GM20000 (cell line): ENCODE measurements at regions not wholly inside any gene's neighbourhood (a gene's known extent, or its start where the extent isn't known, plus 50 kb on each side); places are given as distances from the start of the nearest gene placed in this dataset.
"Not testable (repeated sequence)": the region's sequence is repeated elsewhere in the genome, so short reads cannot be mapped to it uniquely, and the experiment has no call there.

Source experiments
- DNase-seq: peaks from one replicate; pipeline ENCODE4 v3.0.0; 2012; ENCODE audit warnings: low spot score
- TF ChIP-seq, protein P1 (sequence below): IDR thresholded peaks from 2 replicates; pipeline ENCODE4 v1.5.1; 2012; ENCODE audit warnings: mild to moderate bottlenecking, control low read depth; ENCODE audit errors: extremely low read depth, missing control alignments

DNA sequence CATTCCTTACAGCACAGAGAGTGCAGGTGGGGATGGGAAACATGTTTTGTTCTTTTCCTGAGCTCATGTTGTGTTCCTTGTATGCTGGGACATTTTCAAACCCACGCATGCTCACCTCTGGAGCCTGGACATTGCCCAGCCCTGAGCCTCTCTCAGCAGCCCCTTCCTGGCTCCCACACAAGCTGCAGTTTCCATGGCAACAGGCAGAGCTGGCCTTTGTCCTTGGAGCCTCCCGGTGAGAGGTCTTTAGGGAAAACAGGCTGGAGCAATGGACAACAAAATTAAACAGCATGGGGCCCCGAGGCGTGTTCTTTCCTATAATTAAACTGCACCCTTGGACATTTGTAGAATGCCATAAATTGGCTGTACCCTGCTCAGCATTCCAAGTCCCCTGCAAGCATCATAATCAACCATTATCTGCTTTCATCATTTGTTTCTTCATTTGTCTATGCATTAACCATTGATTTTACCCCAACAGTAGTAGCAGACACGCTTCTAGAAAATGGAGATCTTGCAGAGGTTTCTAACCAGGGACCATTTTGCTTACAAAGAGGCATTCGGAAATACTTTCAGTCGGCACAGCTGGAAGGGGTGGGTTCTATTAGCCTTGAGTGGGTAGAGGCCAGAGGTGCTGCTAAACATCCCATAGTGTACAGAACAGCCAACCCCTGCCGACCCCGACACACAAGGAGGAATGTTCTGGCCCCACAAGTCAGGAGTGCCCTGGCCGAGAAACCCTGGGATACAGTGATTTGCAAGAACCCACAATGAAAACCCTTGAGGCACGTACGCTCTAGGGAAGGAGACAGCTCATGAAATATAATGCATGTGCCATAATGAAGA lies 133.4 kb upstream of the PEG3 start:
- TF ChIP-seq, protein P1, sequence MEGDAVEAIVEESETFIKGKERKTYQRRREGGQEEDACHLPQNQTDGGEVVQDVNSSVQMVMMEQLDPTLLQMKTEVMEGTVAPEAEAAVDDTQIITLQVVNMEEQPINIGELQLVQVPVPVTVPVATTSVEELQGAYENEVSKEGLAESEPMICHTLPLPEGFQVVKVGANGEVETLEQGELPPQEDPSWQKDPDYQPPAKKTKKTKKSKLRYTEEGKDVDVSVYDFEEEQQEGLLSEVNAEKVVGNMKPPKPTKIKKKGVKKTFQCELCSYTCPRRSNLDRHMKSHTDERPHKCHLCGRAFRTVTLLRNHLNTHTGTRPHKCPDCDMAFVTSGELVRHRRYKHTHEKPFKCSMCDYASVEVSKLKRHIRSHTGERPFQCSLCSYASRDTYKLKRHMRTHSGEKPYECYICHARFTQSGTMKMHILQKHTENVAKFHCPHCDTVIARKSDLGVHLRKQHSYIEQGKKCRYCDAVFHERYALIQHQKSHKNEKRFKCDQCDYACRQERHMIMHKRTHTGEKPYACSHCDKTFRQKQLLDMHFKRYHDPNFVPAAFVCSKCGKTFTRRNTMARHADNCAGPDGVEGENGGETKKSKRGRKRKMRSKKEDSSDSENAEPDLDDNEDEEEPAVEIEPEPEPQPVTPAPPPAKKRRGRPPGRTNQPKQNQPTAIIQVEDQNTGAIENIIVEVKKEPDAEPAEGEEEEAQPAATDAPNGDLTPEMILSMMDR, result no peak
- no peak for DNase-seq

DNA sequence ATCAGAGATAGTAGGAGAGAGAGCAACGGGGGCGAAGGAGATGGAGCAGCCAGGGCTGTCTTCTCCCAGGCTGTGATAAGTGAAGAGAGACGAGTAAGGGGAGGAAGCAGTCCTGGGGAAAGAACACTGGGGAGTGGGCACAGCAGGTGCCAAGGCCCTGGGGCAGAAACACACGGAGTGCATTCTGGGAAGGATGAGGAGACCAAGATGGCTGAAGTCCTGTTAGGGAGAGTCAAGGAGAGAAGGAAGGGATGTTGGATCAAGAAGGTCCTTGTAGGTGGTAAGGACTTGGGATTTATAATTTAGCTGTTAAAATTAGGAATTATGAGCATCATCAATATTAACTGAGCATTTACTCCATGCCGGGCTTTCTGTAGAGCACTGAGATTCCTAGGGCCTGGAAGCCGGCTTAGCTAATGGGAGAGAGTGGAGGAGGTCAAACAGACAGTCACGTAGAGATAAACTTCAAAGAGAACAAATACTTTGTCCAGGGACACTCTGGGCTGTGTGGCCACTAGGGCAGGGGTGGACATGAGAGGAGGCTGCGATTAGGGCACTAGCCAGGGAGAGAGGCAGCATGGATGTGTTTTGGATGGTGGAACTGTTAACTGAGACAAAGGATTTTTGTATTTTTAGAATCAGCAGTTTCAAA lies 134.2 kb upstream of the PEG3 start:
- TF ChIP-seq, protein P1, result no peak
- DNase-seq, result no peak

DNA sequence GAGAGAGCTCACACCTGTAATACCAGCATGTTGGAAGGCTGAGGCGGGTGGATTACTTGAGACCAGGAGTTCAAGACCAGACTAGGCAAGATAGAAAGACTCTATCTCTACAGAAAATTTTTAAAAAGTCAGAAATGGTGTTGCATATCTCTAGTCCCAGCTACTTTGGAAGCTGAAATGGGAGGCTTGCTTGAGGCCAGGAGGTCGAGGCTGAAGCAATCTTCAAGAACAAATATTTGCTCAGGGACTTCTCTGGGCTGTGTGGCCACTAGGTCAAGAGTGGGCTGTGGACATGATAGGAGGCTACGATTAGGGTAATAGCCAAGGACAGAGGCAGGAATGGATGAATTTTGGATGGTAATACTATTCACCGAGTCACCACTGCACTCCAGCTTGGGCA lies 135.8 kb upstream of the PEG3 start:
- DNase-seq, result no peak
- TF ChIP-seq, protein P1, result no peak

DNA sequence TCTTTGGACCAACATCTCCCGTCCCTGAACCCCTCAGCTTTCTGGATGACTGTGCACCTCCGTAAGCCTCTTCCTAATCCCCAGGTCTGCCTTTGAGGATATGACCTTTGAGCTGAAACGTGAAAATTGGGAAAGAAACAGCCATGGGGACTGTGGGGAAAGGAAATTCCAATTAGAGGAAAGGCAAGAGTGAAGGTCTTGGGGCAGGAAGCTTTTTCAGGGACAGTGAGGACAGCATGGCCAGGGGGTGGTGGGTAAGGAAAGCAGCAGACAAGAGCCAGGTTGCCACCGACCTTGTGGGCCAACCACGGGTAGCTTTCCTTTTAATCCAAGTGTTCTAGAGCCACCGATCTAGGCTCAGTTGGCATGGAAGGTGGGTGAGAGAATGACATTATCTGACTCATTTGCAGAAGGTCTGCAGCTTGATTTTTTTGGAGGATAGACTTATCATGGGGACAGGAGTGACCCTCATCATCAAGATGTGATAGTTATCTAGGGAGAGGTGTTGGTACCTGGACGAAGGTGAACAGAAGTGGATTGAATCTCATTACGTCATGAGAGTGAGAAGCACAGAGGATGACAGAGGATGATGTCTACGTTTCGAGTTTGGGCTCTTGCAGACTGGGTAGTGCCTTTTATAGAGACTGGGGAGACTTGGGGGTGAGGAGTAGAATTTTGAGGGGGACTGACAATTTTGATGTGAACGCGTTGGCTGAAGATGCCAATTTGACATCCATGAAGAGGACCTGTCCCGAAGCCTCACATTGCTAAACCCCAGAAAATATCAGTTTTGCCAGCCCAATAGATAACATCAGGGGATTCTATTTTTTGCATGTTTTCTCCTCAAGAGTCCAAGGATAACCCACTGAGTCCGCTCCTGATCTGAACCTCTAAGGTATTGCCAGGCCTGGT lies 136.7 kb upstream of the PEG3 start:
- TF ChIP-seq, protein P1, result no peak
- no peak for DNase-seq

DNA sequence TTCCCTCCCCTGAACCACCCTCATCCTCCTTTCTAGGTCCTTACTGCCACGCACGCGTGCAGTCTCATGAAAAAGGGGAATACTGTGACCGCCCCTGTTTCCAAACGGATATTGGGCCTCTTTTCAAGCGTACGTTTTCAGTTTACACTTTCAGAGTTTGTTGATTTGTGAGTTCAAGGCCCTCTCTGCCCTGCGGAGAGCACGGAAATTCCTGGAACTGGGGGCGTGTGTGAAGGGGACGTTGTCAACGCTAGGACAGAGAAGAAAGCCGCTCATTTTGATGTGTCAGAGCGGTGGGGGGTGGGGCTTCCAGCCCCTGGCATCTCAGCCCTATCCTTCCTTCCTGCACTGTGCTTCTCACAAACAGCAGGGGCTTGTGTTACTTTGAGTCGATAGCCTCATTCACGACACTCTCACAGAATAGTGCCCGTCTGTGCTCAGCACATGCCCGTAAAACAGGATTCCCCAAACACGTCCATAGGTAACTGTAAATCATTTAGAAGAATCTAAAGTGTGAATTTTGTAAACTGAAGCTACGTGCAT lies 137.6 kb upstream of the PEG3 start:
- TF ChIP-seq, protein P1, result no peak
- DNase-seq, result no peak

DNA sequence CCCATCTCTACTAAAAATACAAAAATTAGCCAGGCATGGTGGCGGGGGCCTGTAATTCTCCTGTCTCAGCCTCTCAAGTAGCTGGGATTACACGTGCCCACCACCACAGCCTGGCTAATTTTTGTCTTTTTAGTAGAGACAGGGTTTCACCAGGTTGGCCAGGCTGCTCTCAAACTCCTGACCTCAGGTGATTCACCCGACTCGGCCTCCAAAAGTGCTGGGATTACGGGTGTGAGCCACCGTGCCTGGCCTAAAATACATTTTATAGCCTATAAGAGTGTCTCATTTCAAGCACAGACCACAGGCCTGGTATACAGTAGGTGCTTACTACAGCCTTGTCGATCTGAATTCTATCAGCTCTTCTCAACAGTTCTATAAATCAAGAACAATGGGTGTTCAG lies 139.5 kb upstream of the USP29 start:
- not testable (repeated sequence) for DNase-seq

DNA sequence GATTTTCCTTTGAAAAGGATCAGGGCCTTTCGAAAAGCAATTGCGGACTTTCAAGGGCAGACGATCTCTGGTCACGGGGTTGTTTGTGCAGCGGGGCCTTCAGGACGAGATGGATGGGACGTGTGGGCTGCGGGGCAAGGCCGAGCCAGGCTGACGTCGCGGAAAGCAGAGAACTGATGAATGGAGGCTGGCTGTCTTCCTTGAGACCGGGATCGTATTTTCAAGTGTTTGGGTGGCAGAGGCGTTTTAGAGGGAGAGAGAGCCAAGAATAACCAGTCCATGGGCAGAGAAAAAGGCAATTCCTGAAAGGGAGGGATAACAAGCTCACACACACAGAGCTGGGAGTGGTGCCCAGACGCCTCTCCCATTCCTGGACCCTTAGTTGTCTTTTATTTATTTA lies 138.9 kb upstream of the USP29 start:
- TF ChIP-seq, protein P1, result no peak
- DNase-seq, result no peak

DNA sequence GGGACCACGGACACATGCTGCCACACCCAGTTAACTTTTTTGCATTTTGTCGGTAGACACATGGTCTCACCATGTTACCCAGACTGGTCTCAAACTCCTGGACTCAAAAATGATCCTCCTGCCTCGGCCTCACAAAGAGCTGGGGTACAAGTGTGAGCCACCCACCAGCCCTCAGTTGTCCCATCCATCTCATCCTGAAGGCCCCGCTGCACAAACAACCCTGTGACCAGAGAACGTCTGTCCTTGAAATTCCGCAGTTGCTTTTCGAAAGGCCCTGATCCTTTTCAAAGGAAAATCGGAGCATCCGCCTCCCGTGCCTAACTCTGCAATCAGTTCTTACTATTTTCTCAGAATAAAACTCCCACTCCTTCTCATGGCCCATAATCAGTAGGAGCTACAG lies 138.3 kb upstream of the USP29 start:
- DNase-seq, result not testable (repeated sequence)
